H1 (cell line): ENCODE measurements at regions not wholly inside any gene's neighbourhood (a gene's known extent, or its start where the extent isn't known, plus 50 kb on each side); places are given as distances from the start of the nearest gene placed in this dataset.

Source experiments
- CTCF ChIA-PET: fragments of 300-600 bp; sonication (Branson Sonifier 250); formaldehyde crosslinking; loops from one replicate; lab custom pipeline; 2021; ENCODE audit not compliant: partially characterized antibody; lab: Charles Lee
- POLR2A ChIA-PET: fragments of 300-600 bp; sonication (Branson Sonifier 250); formaldehyde crosslinking; loops from one replicate; lab custom pipeline; 2021; ENCODE audit warnings: inconsistent platforms; ENCODE audit not compliant: partially characterized antibody; lab: Charles Lee
- DNase-seq, 2 experiments: peaks; one replicate each; pipeline versions ENCODE4 v3.0.0 to v3.0.0-alpha.2; 2010 to 2022; ENCODE audit warnings: low spot score in 2 of 2, low read depth in 1 of 2, mixed read lengths in 1 of 2
- FAIRE-seq: peaks from 2 replicates; lab custom pipeline; 2011; peaks lifted over from hg19 to GRCh38; lab: Jason Lieb, UNC
- H2AFZ ChIP-seq: 2 replicates; pipeline ENCODE4 v1.8.1; 2012; ENCODE audit warnings: low read length, inconsistent platforms
- H2AK5ac ChIP-seq: 2 replicates; pipeline ENCODE4 v1.6.1; 2013; ENCODE audit warnings: low read depth, low read length
- H2BK120ac ChIP-seq: replicated peaks from 2 replicates; pipeline ENCODE3; 2013; ENCODE audit warnings: low read depth, low read length, inconsistent platforms
- H2BK12ac ChIP-seq: 2 replicates; pipeline ENCODE4 v1.6.1; 2013; ENCODE audit warnings: low read depth, low read length
- H2BK15ac ChIP-seq: 2 replicates; pipeline ENCODE4 v1.6.1; 2013; ENCODE audit warnings: low read length
- H2BK20ac ChIP-seq: 2 replicates; pipeline ENCODE4 v1.6.1; 2013; ENCODE audit warnings: low read length
- H2BK5ac ChIP-seq: 2 replicates; pipeline ENCODE4 v1.6.1; 2013; ENCODE audit warnings: low read depth, low read length
- H3K14ac ChIP-seq: 2 replicates; pipeline ENCODE4 v1.6.1; 2013; ENCODE audit warnings: inconsistent platforms; ENCODE audit not compliant: insufficient read length
- H3K18ac ChIP-seq: 2 replicates; pipeline ENCODE4 v1.6.1; 2013; ENCODE audit warnings: low read length; ENCODE audit errors: extremely low read depth
- H3K23ac ChIP-seq: 2 replicates; pipeline ENCODE4 v1.6.1; 2013; ENCODE audit warnings: inconsistent platforms; ENCODE audit not compliant: insufficient read length
- H3K23me2 ChIP-seq: 2 replicates; pipeline ENCODE4 v1.6.1; 2013; ENCODE audit warnings: low read depth, low read length
- H3K27ac ChIP-seq: 2 replicates; pipeline ENCODE4 v1.6.1; 2011; ENCODE audit warnings: low read depth, low read length, inconsistent platforms
- H3K27me3 ChIP-seq, 4 experiments: replicated peaks in 1 of 4; 1 replicate in 1 of 4; 2 replicates in 3 of 4; pipeline versions ENCODE4 v1.6.1 to v1.8.1; 2011 to 2013; ENCODE audit warnings: low read length in 3 of 4, mild to moderate bottlenecking in 3 of 4, inconsistent platforms in 2 of 4, mixed read lengths in 2 of 4, moderate library complexity in 1 of 4; ENCODE audit not compliant: control insufficient read depth in 3 of 4, insufficient read depth in 3 of 4; ENCODE audit errors: extremely low read depth in 1 of 4
- H3K36me3 ChIP-seq, 4 experiments: 2 replicates each; pipeline versions ENCODE4 v1.6.1 to v1.8.1; 2011 to 2013; ENCODE audit warnings: mild to moderate bottlenecking in 4 of 4, low read length in 3 of 4, moderate library complexity in 2 of 4, control low read depth in 1 of 4, inconsistent platforms in 1 of 4; ENCODE audit not compliant: insufficient read depth in 4 of 4, control insufficient read depth in 2 of 4
- H3K4ac ChIP-seq: replicated peaks from 2 replicates; pipeline ENCODE3; 2013; ENCODE audit warnings: low read length, low read depth, mixed read lengths, inconsistent platforms; ENCODE audit not compliant: insufficient read length
- H3K4me1 ChIP-seq, 4 experiments: replicated peaks in 1 of 4; 1 replicate in 1 of 4; 2 replicates in 3 of 4; pipeline versions ENCODE4 v1.6.1 to v1.8.1; 2011 to 2013; ENCODE audit warnings: low read length in 3 of 4, inconsistent platforms in 2 of 4, mixed read lengths in 1 of 4; ENCODE audit not compliant: insufficient read depth in 4 of 4, control insufficient read depth in 3 of 4
- H3K4me2 ChIP-seq, 2 experiments: 2 replicates each; pipeline versions ENCODE4 v1.6.1 to v1.8.1; 2011 to 2013; ENCODE audit warnings: low read depth in 2 of 2, low read length in 2 of 2, control low read depth in 1 of 2, inconsistent platforms in 1 of 2, mild to moderate bottlenecking in 1 of 2; ENCODE audit not compliant: insufficient read depth in 1 of 2
- H3K4me3 ChIP-seq, 4 experiments: fragments of 200-600, 300-600 bp in 1 of 4; sonication (generic), shearing (Covaris generic), sonication (Bioruptor Twin) in 1 of 4; 2 replicates each; pipeline versions ENCODE4 v1.5.1 to v1.8.1; 2011 to 2016; ENCODE audit warnings: low read length in 4 of 4, low read depth in 3 of 4, control low read depth in 2 of 4, inconsistent platforms in 2 of 4, mild to moderate bottlenecking in 2 of 4, mixed read lengths in 1 of 4, moderate library complexity in 1 of 4; ENCODE audit not compliant: insufficient read depth in 2 of 4; ENCODE audit errors: extremely low read depth in 1 of 4
- H3K56ac ChIP-seq: replicated peaks from 2 replicates; pipeline ENCODE3; 2013; ENCODE audit warnings: low read depth, mild to moderate bottlenecking, mixed read lengths, low read length, inconsistent platforms; ENCODE audit not compliant: insufficient read length
- H3K79me1 ChIP-seq: 2 replicates; pipeline ENCODE4 v1.6.1; 2013; ENCODE audit warnings: low read depth, low read length, control low read depth
- H3K79me2 ChIP-seq, 2 experiments: 2 replicates each; pipeline versions ENCODE4 v1.6.1 to v1.8.1; 2012 to 2013; ENCODE audit warnings: low read length in 2 of 2, mild to moderate bottlenecking in 2 of 2, inconsistent platforms in 1 of 2; ENCODE audit not compliant: insufficient read depth in 2 of 2, control insufficient read depth in 1 of 2
- H3K9ac ChIP-seq, 4 experiments: replicated peaks in 1 of 4; 1 replicate in 1 of 4; 2 replicates in 3 of 4; pipeline versions ENCODE4 v1.6.1 to v1.8.1; 2011 to 2013; ENCODE audit warnings: low read depth in 3 of 4, low read length in 3 of 4, control low read depth in 2 of 4, mild to moderate bottlenecking in 2 of 4, moderate library complexity in 2 of 4, inconsistent platforms in 1 of 4; ENCODE audit errors: extremely low read depth in 1 of 4
- H3K9me3 ChIP-seq, 2 experiments: 2 replicates each; pipeline versions ENCODE4 v1.6.1 to v1.8.1; 2012 to 2013; ENCODE audit warnings: mild to moderate bottlenecking in 2 of 2, moderate library complexity in 2 of 2, control low read depth in 1 of 2, inconsistent platforms in 1 of 2, low read depth in 1 of 2, low read length in 1 of 2, mixed read lengths in 1 of 2; ENCODE audit not compliant: insufficient read depth in 2 of 2
- H4K20me1 ChIP-seq, 2 experiments: replicated peaks in 1 of 2; 2 replicates each; pipeline versions ENCODE3 to v1.8.1; 2011 to 2013; ENCODE audit warnings: inconsistent platforms in 2 of 2, low read length in 2 of 2, mild to moderate bottlenecking in 1 of 2; ENCODE audit not compliant: insufficient read depth in 2 of 2, control insufficient read depth in 1 of 2
- H4K5ac ChIP-seq: 2 replicates; pipeline ENCODE4 v1.6.1; 2013; ENCODE audit warnings: low read length, low read depth, mixed read lengths, inconsistent platforms; ENCODE audit not compliant: insufficient read length
- H4K8ac ChIP-seq: 2 replicates; pipeline ENCODE4 v1.8.0; 2013; ENCODE audit warnings: mild to moderate bottlenecking, moderate library complexity, low read length, inconsistent platforms; ENCODE audit not compliant: insufficient read depth; ENCODE audit errors: extremely low read depth
- H4K91ac ChIP-seq: replicated peaks from 2 replicates; pipeline ENCODE3; 2013; ENCODE audit warnings: low read length, mixed read lengths, inconsistent platforms; ENCODE audit not compliant: insufficient read length
- ASH2L ChIP-seq: fragments of 200-600, 300-600 bp; sonication (generic); IDR thresholded peaks from one replicate; pipeline ENCODE4 v1.7.1; 2017; ENCODE audit warnings: low read length
- POU5F1 ChIP-seq: IDR thresholded peaks from 2 replicates; pipeline ENCODE4 v1.6.1; 2011; ENCODE audit warnings: low read depth, mild to moderate bottlenecking, low read length, moderate library complexity
- SIRT6 ChIP-seq: IDR thresholded peaks from one replicate; pipeline ENCODE4 v1.7.1; 2012; ENCODE audit warnings: low read length, inconsistent platforms
- SP2 ChIP-seq: IDR thresholded peaks from 2 replicates; pipeline ENCODE4 v1.6.1; 2012; ENCODE audit warnings: mild to moderate bottlenecking, low read length, inconsistent platforms
- WGBS, 2 experiments: shearing (Covaris generic) in 1 of 2; methylation state at CpG; one replicate each; pipeline versions ENCODE4 v1.1.6 to v1.1.7; 2013 to 2015; ENCODE audit warnings: low lambda C conversion rate in 2 of 2, mixed read lengths in 2 of 2, inconsistent platforms in 1 of 2, low coverage in 1 of 2, missing lambda C conversion rate in 1 of 2; ENCODE audit not compliant: insufficient replicate concordance in 2 of 2, insufficient coverage in 1 of 2, insufficient read length in 1 of 2; ENCODE audit errors: extremely low coverage in 1 of 2, missing lambda C conversion rate in 1 of 2; 5-methylcytosine and 5-hydroxymethylcytosine counted together
- TF ChIP-seq, protein P1 (sequence below): IDR thresholded peaks from 2 replicates; pipeline ENCODE4 v1.6.1; 2012; ENCODE audit warnings: inconsistent platforms

DNA sequence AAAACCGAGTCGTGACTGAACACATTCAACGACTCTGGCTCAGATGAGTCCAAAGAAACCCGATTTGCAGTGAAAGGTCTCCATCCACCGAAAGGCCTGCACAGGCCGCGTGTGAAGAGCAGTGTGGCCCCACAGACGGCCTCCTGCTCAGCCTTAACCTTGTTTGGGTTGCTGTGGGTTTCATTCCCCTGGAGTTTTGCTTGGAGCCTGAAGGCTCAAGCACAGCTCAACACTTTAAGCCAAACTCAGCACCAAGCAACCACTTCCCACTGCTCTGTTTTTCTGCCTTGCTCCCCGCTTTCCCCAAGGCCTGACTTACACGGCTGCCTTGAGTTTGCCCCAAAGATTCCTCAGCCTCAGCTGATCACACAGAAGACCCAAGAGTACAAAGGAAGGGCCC lies 398.2 kb upstream of the NFE2L3 start:
- H3K23ac ChIP-seq = no peak overlapping the region
- H2AFZ ChIP-seq = peak overlapping the region; percentile 67
- 0 out of 2 replicates have a peak overlapping the region, but pooled peaks have one; percentile 43 for H2BK12ac ChIP-seq
- no peak overlapping the region for H3K4me2 ChIP-seq
- H3K14ac ChIP-seq = no peak overlapping the region
- no peak overlapping the region for H3K56ac ChIP-seq
- H2BK20ac ChIP-seq = no peak overlapping the region
- H2AK5ac ChIP-seq = no peak overlapping the region
- H3K18ac ChIP-seq = peak overlapping the region; percentile 43; the same call in 1 of the 2 replicates
- no peak for FAIRE-seq
- DNase-seq = no peak
- CTCF ChIA-PET = interaction anchor here (0.6 to 1.3 kb wide), 5 partner anchors 11 to 192 kb away, joined by 3 to 4 read pairs (median 3); no protein-coding TSS in a partner anchor
- no peak overlapping the region for H3K4ac ChIP-seq
- no peak overlapping the region; the same call in 1 of the 2 replicates for H4K8ac ChIP-seq
- POLR2A ChIA-PET = no interaction called here
- no peaks in the 10 kb centered on the region for H3K27me3 ChIP-seq
- H4K5ac ChIP-seq = no peak overlapping the region
- H3K4me3 ChIP-seq = no peak overlapping the region
- no peaks in the 10 kb centered on the region for H4K20me1 ChIP-seq
- H2BK15ac ChIP-seq = no peak overlapping the region
- no peaks in the 10 kb centered on the region; a peak in 1 of 8 replicates for H3K36me3 ChIP-seq
- TF ChIP-seq ASH2L (no peak), SIRT6 (no peak), SP2 (no peak), POU5F1 (no peak)
- TF ChIP-seq, protein P1, sequence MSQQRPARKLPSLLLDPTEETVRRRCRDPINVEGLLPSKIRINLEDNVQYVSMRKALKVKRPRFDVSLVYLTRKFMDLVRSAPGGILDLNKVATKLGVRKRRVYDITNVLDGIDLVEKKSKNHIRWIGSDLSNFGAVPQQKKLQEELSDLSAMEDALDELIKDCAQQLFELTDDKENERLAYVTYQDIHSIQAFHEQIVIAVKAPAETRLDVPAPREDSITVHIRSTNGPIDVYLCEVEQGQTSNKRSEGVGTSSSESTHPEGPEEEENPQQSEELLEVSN = no peak
- H2BK120ac ChIP-seq = no peak overlapping the region
- no peak overlapping the region for H3K27ac ChIP-seq
- no peaks in the 10 kb centered on the region for H3K23me2 ChIP-seq
- H3K4me1 ChIP-seq = peaks cover 0 to 4% (median 1%) of the 10 kb centered on the region in 4 experiments; a peak in 3 of 7 replicates
- peak overlapping the region; percentile 9 for H4K91ac ChIP-seq
- H3K9ac ChIP-seq = no peak overlapping the region; a peak in 1 of 7 replicates
- H3K79me2 ChIP-seq = no peaks in the 10 kb centered on the region
- H3K79me1 ChIP-seq = no peaks in the 10 kb centered on the region
- 94% methylated on average over 10 of the region's 10 CpGs; no CpG with 5 or more reads in 1 of the 2 experiments for WGBS, 2 experiments
- H2BK5ac ChIP-seq = no peak overlapping the region
- H3K9me3 ChIP-seq = no peaks in the 10 kb centered on the region
